K562 (cell line): ENCODE measurements at regions not wholly inside any gene's neighbourhood (a gene's known extent, or its start where the extent isn't known, plus 50 kb on each side); places are given as distances from the start of the nearest gene placed in this dataset.
"Not testable (repeated sequence)": the region's sequence is repeated elsewhere in the genome, so short reads cannot be mapped to it uniquely, and the experiment has no call there.

Experiments used
- ARNT ChIP-seq, 2 experiments: fragments of 450-650 bp; IDR thresholded peaks; 2 replicates each; pipeline ENCODE4 v1.6.1; 2016; ENCODE audit warnings: mild to moderate bottlenecking in 1 of 2
- CBX8 ChIP-seq: fragments of 200-600 bp; sonication (generic); IDR thresholded peaks from 2 replicates; pipeline ENCODE4 v1.6.1; 2012; ENCODE audit warnings: borderline replicate concordance, mixed run types, low read depth, mild to moderate bottlenecking, moderate library complexity, mixed read lengths, low read length, control low read depth, inconsistent platforms; ENCODE audit not compliant: poor library complexity, severe bottlenecking; ENCODE audit errors: extremely low read depth
- CEBPB ChIP-seq: fragments of 450-650 bp; IDR thresholded peaks from 2 replicates; pipeline ENCODE4 v1.6.1; 2016; ENCODE audit warnings: missing genetic modification characterization, missing compliant biosample characterization
- CTCF ChIP-seq, 3 experiments: IDR thresholded peaks in 2 of 3; conservative IDR thresholded peaks in 1 of 3; 2 replicates each; pipeline ENCODE4 v1.5.1; 2011 to 2012; ENCODE audit warnings: low read length in 3 of 3, mild to moderate bottlenecking in 3 of 3, control low read depth in 2 of 3, improper control_type of control experiment in 1 of 3, inconsistent platforms in 1 of 3, low read depth in 1 of 3, mixed read lengths in 1 of 3, moderate library complexity in 1 of 3; ENCODE audit not compliant: insufficient read depth in 2 of 3
- EZH2 ChIP-seq: IDR thresholded peaks from 2 replicates; pipeline ENCODE4 v1.6.1; 2012; ENCODE audit warnings: low read depth, mild to moderate bottlenecking, inconsistent platforms, low read length, borderline replicate concordance
- GABPB1 ChIP-seq: sonication (generic); formaldehyde crosslinking; IDR thresholded peaks from 2 replicates; pipeline ENCODE4 v1.8.0; 2022; ENCODE audit warnings: mild to moderate bottlenecking, missing genetic modification reagents
- HMG20A ChIP-seq: fragments of 450-650 bp; formaldehyde crosslinking; conservative IDR thresholded peaks from 2 replicates; pipeline ENCODE4 v1.4.0; 2020; ENCODE audit warnings: mild to moderate bottlenecking, mixed read lengths
- KDM1A ChIP-seq, 2 experiments: fragments of 450-650 bp; IDR thresholded peaks; 2 replicates each; pipeline ENCODE4 v1.6.1; 2016; ENCODE audit warnings: mild to moderate bottlenecking in 2 of 2
- RAD51 ChIP-seq: fragments of 450-650 bp; IDR thresholded peaks from 2 replicates; pipeline ENCODE4 v1.7.1; 2016; ENCODE audit warnings: low read depth, mild to moderate bottlenecking, borderline replicate concordance
- RFX5 ChIP-seq: IDR thresholded peaks from 2 replicates; pipeline ENCODE4 v1.6.1; 2011; ENCODE audit warnings: low read depth, mild to moderate bottlenecking, improper control_type of control experiment, low read length
- USF1 ChIP-seq: sonication (generic); formaldehyde crosslinking; IDR thresholded peaks from 2 replicates; pipeline ENCODE4 v1.9.0; 2022; ENCODE audit warnings: mild to moderate bottlenecking, missing genetic modification reagents
- ZNF384 ChIP-seq: IDR thresholded peaks from 2 replicates; pipeline ENCODE4 v1.6.1; 2012; ENCODE audit warnings: low read depth, low read length, improper control_type of control experiment
- ZNF717 ChIP-seq: fragments of 250-450 bp; sonication (Bioruptor Pico); IDR thresholded peaks from 2 replicates; pipeline ENCODE4 v1.5.0; 2021
- ZNF77 ChIP-seq: fragments of 250-450 bp; sonication (Bioruptor Pico); IDR thresholded peaks from 2 replicates; pipeline ENCODE4 v1.5.0; 2020

GRCh38 chr9:66073111-66073510 lies 336.2 kb downstream of the FOXD4L4 start:
- TF ChIP-seq USF1; CTCF (IDR thresholded peaks at IDR 0.05 in 2 of 3, conservative IDR thresholded peaks at IDR 0.05 in 1 of 3; ENCODE audit: insufficient read depth in 2 of 3, low read depth in 1 of 3, low read length in 3 of 3); KDM1A (IDR thresholded peaks at IDR 0.05); ARNT (IDR thresholded peaks at IDR 0.05); HMG20A (CRISPR knock-in tag); RFX5; EZH2; RAD51; GABPB1 (CRISPR knock-in tag); CBX8; CEBPB (tag); ZNF384; ZNF717 (CRISPR knock-in tag); ZNF77 (CRISPR knock-in tag): not testable (repeated sequence)
